Tibial nerve (tissue), 4 donors: ENCODE measurements at regions not wholly inside any gene's neighbourhood (a gene's known extent, or its start where the extent isn't known, plus 50 kb on each side); places are given as distances from the start of the nearest gene placed in this dataset.

ENCODE experiments used
- DNase-seq, 2 donors: peaks; one replicate each; pipeline ENCODE4 v3.0.0-alpha.2; 2019; ENCODE audit warnings: low spot score in 2 of 2
- H3K27ac ChIP-seq, 4 donors: fragments of 200-600 bp; sonication (generic) in 3 of 4; one replicate each; pipeline ENCODE4 v1.5.1; 2017 to 2019; ENCODE audit warnings: mild to moderate bottlenecking in 1 of 4
- H3K27me3 ChIP-seq, 2 donors: fragments of 200-600 bp; sonication (generic) in 1 of 2; one replicate each; pipeline versions ENCODE4 v1.5.1 to v1.6.0; 2017 to 2019
- H3K36me3 ChIP-seq, 3 donors: fragments of 200-600 bp; sonication (generic); one replicate each; pipeline ENCODE4 v1.5.1; 2018 to 2019
- H3K4me1 ChIP-seq, 4 donors: fragments of 200-600 bp; sonication (generic) in 3 of 4; one replicate each; pipeline ENCODE4 v1.5.1; 2017 to 2019
- H3K4me3 ChIP-seq, 4 donors: fragments of 200-600 bp; sonication (generic) in 3 of 4; one replicate each; pipeline ENCODE4 v1.5.1; 2017 to 2019; ENCODE audit warnings: mild to moderate bottlenecking in 1 of 4, moderate library complexity in 1 of 4
- H3K9me3 ChIP-seq, 4 donors: fragments of 200-600 bp; sonication (generic) in 3 of 4; one replicate each; pipeline ENCODE4 v1.5.1; 2017 to 2019
- CTCF ChIP-seq, 5 experiments: fragments of 200-600 bp in 3 of 5; fragments of 450-650 bp in 2 of 5; sonication (generic) in 3 of 5; IDR thresholded peaks; one replicate each; pipeline ENCODE4 v1.5.1; 2016 to 2019; ENCODE audit warnings: antibody characterized with exemption in 5 of 5, mild to moderate bottlenecking in 3 of 5, moderate library complexity in 2 of 5
- EP300 ChIP-seq, 2 donors: sonication (generic); formaldehyde crosslinking; IDR thresholded peaks; one replicate each; pipeline ENCODE4 v1.6.1; 2017; ENCODE audit warnings: antibody characterized with exemption in 2 of 2, mild to moderate bottlenecking in 1 of 2
- POLR2A ChIP-seq, 2 donors: fragments of 450-650 bp; IDR thresholded peaks; one replicate each; pipeline ENCODE4 v1.6.1; 2017; ENCODE audit warnings: antibody characterized with exemption in 2 of 2, mild to moderate bottlenecking in 2 of 2, moderate library complexity in 2 of 2
- WGBS, 2 donors: methylation state at CpG; one replicate each; pipeline ENCODE4 v1.1.5; 2018; 5-methylcytosine and 5-hydroxymethylcytosine counted together

- no peaks in the 10 kb centered on the region for H3K36me3 ChIP-seq
- no peak for DNase-seq
- no peaks in the 10 kb centered on the region for H3K4me1 ChIP-seq
- H3K4me3 ChIP-seq: no peak overlapping the region
- H3K27me3 ChIP-seq: no peaks in the 10 kb centered on the region
- no peaks in the 10 kb centered on the region for H3K9me3 ChIP-seq
- no peak overlapping the region for H3K27ac ChIP-seq
- TF ChIP-seq CTCF (IDR thresholded peaks at IDR 0.05) (no peak), EP300 (IDR thresholded peaks at IDR 0.05) (no peak), POLR2A (IDR thresholded peaks at IDR 0.05) (no peak)
- WGBS, 2 donors: 59 to 68% methylated on average over 5 of the region's 5 CpGs
These were observed 296.6 kb upstream of the NDN start for GRCh38 chr15:23983500-23984259.

DNA sequence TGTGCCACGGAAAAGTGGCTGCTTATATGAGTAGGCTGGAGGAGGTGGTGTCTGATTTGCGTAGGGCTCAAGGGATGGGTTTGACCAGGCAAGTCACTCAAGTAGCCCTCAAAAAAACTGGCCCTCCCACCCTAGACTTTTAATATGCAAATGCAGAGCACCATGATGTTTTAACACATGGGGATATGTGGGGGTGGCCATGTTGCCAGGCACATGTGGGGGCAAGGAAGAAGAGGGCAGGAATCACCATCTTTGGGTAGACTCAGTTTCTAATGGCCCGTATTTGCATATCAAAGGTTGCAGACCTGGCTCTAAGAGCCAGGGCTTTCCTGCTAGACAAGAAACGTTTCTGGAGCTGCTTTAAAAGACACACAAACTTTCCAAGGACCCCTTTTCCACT is 307.2 kb upstream of the NDN start:
- H3K4me1 ChIP-seq: no peaks in the 10 kb centered on the region
- 67 to 75% methylated on average over 4 of the region's 4 CpGs for WGBS, 2 donors
- no peak for DNase-seq
- no peak for TF ChIP-seq CTCF (IDR thresholded peaks at IDR 0.05)
- TF ChIP-seq EP300 (IDR thresholded peaks at IDR 0.05): no peak
- TF ChIP-seq POLR2A (IDR thresholded peaks at IDR 0.05): no peak
- H3K27ac ChIP-seq: no peak overlapping the region
- H3K36me3 ChIP-seq: no peaks in the 10 kb centered on the region
- no peaks in the 10 kb centered on the region for H3K27me3 ChIP-seq
- H3K4me3 ChIP-seq: no peak overlapping the region
- H3K9me3 ChIP-seq: peaks cover 0 to 26% (median 0%) of the 10 kb centered on the region in 4 donors

GRCh38 chr15:23998056-23998455 is 311.0 kb upstream of the NDN start:
- WGBS, 2 donors: 30 to 52% methylated on average over 1 of the region's 1 CpG
- Histone ChIP-seq H3K36me3 (no peaks in the 10 kb centered on the region), H3K4me3 (no peak overlapping the region), H3K27ac (no peak overlapping the region), H3K4me1 (no peaks in the 10 kb centered on the region), H3K9me3 (peaks cover 0 to 19% (median 0%) of the 10 kb centered on the region in 4 donors), H3K27me3 (no peaks in the 10 kb centered on the region)
- TF ChIP-seq CTCF (IDR thresholded peaks at IDR 0.05) (no peak), EP300 (IDR thresholded peaks at IDR 0.05) (no peak), POLR2A (IDR thresholded peaks at IDR 0.05) (no peak)
- no peak for DNase-seq

GRCh38 chr15:24008476-24008875 is 321.4 kb upstream of the NDN start:
- H3K27ac ChIP-seq: no peak overlapping the region
- TF ChIP-seq CTCF (IDR thresholded peaks at IDR 0.05) (no peak), POLR2A (IDR thresholded peaks at IDR 0.05) (no peak), EP300 (IDR thresholded peaks at IDR 0.05) (no peak)
- H3K4me3 ChIP-seq: no peak overlapping the region
- H3K9me3 ChIP-seq: peaks cover 0 to 5% (median 0%) of the 10 kb centered on the region in 4 donors
- WGBS, 2 donors: 68 to 73% methylated on average over 1 of the region's 1 CpG
- no peaks in the 10 kb centered on the region for H3K27me3 ChIP-seq
- DNase-seq: no peak
- H3K36me3 ChIP-seq: no peaks in the 10 kb centered on the region
- H3K4me1 ChIP-seq: no peaks in the 10 kb centered on the region

DNA sequence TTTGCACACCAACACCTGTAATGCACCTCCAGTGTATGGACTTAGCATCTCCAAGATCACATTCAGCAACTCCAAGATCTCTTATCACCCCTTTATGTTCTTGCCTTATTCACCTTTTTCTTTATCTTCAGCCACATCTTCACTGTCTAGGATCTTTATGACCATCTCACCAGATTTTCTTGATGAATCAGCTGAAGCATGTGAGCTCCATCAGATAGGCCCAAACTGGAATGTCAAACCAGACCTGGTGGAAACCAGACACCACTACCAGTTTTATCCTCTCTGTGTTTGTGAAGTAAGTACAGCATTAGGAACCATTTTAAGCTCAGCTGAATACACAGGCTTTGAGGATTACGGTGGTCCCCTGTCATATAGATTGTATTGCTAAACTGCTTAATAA is 330.4 kb upstream of the NDN start:
- Histone ChIP-seq H3K27me3 (no peaks in the 10 kb centered on the region), H3K4me1 (no peaks in the 10 kb centered on the region), H3K27ac (no peak overlapping the region), H3K9me3 (no peaks in the 10 kb centered on the region), H3K36me3 (no peaks in the 10 kb centered on the region), H3K4me3 (no peak overlapping the region)
- 84 to 93% methylated on average over 1 of the region's 1 CpG for WGBS, 2 donors
- no peak for DNase-seq
- no peak for TF ChIP-seq CTCF (IDR thresholded peaks at IDR 0.05)
- no peak for TF ChIP-seq EP300 (IDR thresholded peaks at IDR 0.05)
- TF ChIP-seq POLR2A (IDR thresholded peaks at IDR 0.05): no peak
